CD4-positive, CD25-positive, alpha-beta regulatory T cell (primary cell): ENCODE measurements at regions not wholly inside any gene's neighbourhood (a gene's known extent, or its start where the extent isn't known, plus 50 kb on each side); places are given as distances from the start of the nearest gene placed in this dataset.

ENCODE experiments used
- ATAC-seq, 2 donors: fragments of 150-1000 bp; cut with Tn5 transposase; one replicate each; pipeline ENCODE4 v1.10.0; 2021; ENCODE audit warnings: low read depth in 2 of 2, moderate number of reproducible peaks in 2 of 2, moderate library complexity in 1 of 2
- DNase-seq, 3 donors: peaks; one replicate each; pipeline versions ENCODE4 v3.0.0 to v3.0.0-alpha.2; 2012 to 2022; ENCODE audit warnings: mixed read lengths in 1 of 3
- H3K27ac ChIP-seq: one replicate; pipeline ENCODE4 v1.7.0; 2013; ENCODE audit warnings: mild to moderate bottlenecking, low read length; ENCODE audit not compliant: insufficient read depth, poor library complexity, severe bottlenecking
- H3K27me3 ChIP-seq: one replicate; pipeline ENCODE4 v1.7.0; 2013; ENCODE audit warnings: low read length; ENCODE audit not compliant: control insufficient read depth, insufficient read depth
- H3K36me3 ChIP-seq: one replicate; pipeline ENCODE4 v1.7.0; 2013; ENCODE audit warnings: mild to moderate bottlenecking, low read length, moderate library complexity; ENCODE audit not compliant: control insufficient read depth, insufficient read depth
- H3K4me1 ChIP-seq: 2 replicates; pipeline ENCODE4 v1.7.0; 2013; ENCODE audit warnings: mild to moderate bottlenecking, low read length; ENCODE audit not compliant: insufficient read depth, control insufficient read depth, poor library complexity, severe bottlenecking
- H3K4me3 ChIP-seq: one replicate; pipeline ENCODE4 v1.7.0; 2013; ENCODE audit warnings: low read depth, mild to moderate bottlenecking, low read length, moderate library complexity
- H3K9me3 ChIP-seq, 2 experiments: 1 replicate in 1 of 2; 2 replicates in 1 of 2; pipeline ENCODE4 v1.7.0; 2013; ENCODE audit warnings: low read length in 2 of 2, mild to moderate bottlenecking in 1 of 2, moderate library complexity in 1 of 2; ENCODE audit not compliant: control insufficient read depth in 2 of 2
- H3K27ac Mint-ChIP-seq, 3 donors: one replicate each; pipeline ENCODE4 v1.8.0; 2020 to 2022; ENCODE audit warnings: mild to moderate bottlenecking in 3 of 3, mixed read lengths in 3 of 3, moderate library complexity in 2 of 3
- H3K27me3 Mint-ChIP-seq: one replicate; pipeline ENCODE4 v1.8.0; 2022; ENCODE audit warnings: mild to moderate bottlenecking, mixed read lengths
- H3K36me3 Mint-ChIP-seq: one replicate; pipeline ENCODE4 v1.8.0; 2020; ENCODE audit warnings: mixed read lengths
- H3K4me1 Mint-ChIP-seq, 4 donors: one replicate each; pipeline ENCODE4 v1.8.0; 2020 to 2022; ENCODE audit warnings: mixed read lengths in 4 of 4, mild to moderate bottlenecking in 1 of 4
- H3K4me3 Mint-ChIP-seq, 4 donors: one replicate each; pipeline ENCODE4 v1.8.0; 2020 to 2022; ENCODE audit warnings: mild to moderate bottlenecking in 4 of 4, mixed read lengths in 4 of 4, moderate library complexity in 3 of 4
- H3K9me3 Mint-ChIP-seq, 7 donors: one replicate each; pipeline ENCODE4 v1.8.0; 2020 to 2022; ENCODE audit warnings: mixed read lengths in 7 of 7, mild to moderate bottlenecking in 3 of 7, moderate library complexity in 2 of 7

GRCh38 chr3:99481561-99481960, 156.8 kb upstream of the COL8A1 start:
- H3K27ac Mint-ChIP-seq: no peak overlapping the region
- H3K4me3 Mint-ChIP-seq: no peak overlapping the region
- no peaks in the 10 kb centered on the region for H3K27me3 ChIP-seq

GRCh38 chr3:99479768-99480167, 158.6 kb upstream of the COL8A1 start:
- no peak overlapping the region for H3K27ac ChIP-seq
- H3K4me3 ChIP-seq: no peak overlapping the region
- no peaks in the 10 kb centered on the region for H3K36me3 ChIP-seq
- Mint-ChIP-seq H3K4me3 (no peak overlapping the region), H3K27ac (no peak overlapping the region), H3K36me3 (no peaks in the 10 kb centered on the region), H3K9me3 (peaks cover 0 to 8% (median 0%) of the 10 kb centered on the region in 7 donors), H3K4me1 (no peaks in the 10 kb centered on the region), H3K27me3 (no peaks in the 10 kb centered on the region)
- no peak for DNase-seq
- H3K27me3 ChIP-seq: no peaks in the 10 kb centered on the region
- no peaks in the 10 kb centered on the region for H3K9me3 ChIP-seq
- no peak for ATAC-seq
- no peaks in the 10 kb centered on the region for H3K4me1 ChIP-seq

More at GRCh38 chr3:99481561-99481960, 156.8 kb upstream of the COL8A1 start:
- H3K9me3 ChIP-seq: peaks cover 0 to 2% of the 10 kb centered on the region in 2 experiments
- DNase-seq (no peak), ATAC-seq (no peak)
- H3K4me1 ChIP-seq: no peaks in the 10 kb centered on the region
- Mint-ChIP-seq H3K4me1 (no peaks in the 10 kb centered on the region), H3K27me3 (no peaks in the 10 kb centered on the region), H3K9me3 (peaks cover 0 to 9% (median 3%) of the 10 kb centered on the region in 7 donors), H3K36me3 (no peaks in the 10 kb centered on the region)
- no peak overlapping the region for H3K27ac ChIP-seq
- no peaks in the 10 kb centered on the region for H3K36me3 ChIP-seq
- H3K4me3 ChIP-seq: no peak overlapping the region

- H3K4me1 Mint-ChIP-seq: no peaks in the 10 kb centered on the region
- no peaks in the 10 kb centered on the region for H3K27me3 ChIP-seq
- peaks cover 0 to 8% (median 0%) of the 10 kb centered on the region in 7 donors for H3K9me3 Mint-ChIP-seq
- no peaks in the 10 kb centered on the region for H3K27me3 Mint-ChIP-seq
- H3K36me3 Mint-ChIP-seq: no peaks in the 10 kb centered on the region
- no peak overlapping the region for H3K4me3 ChIP-seq
- H3K27ac Mint-ChIP-seq: no peak overlapping the region
- ATAC-seq (no peak), DNase-seq (no peak)
- no peaks in the 10 kb centered on the region for H3K36me3 ChIP-seq
- H3K4me3 Mint-ChIP-seq: no peak overlapping the region
- no peaks in the 10 kb centered on the region for H3K9me3 ChIP-seq
- no peak overlapping the region for H3K27ac ChIP-seq
- no peaks in the 10 kb centered on the region for H3K4me1 ChIP-seq
Measured at GRCh38 chr3:99477650-99478049, 160.7 kb upstream of the COL8A1 start.

- H3K4me3 Mint-ChIP-seq: no peak overlapping the region
- Histone ChIP-seq H3K9me3 (no peaks in the 10 kb centered on the region), H3K36me3 (no peaks in the 10 kb centered on the region), H3K27me3 (no peaks in the 10 kb centered on the region), H3K27ac (no peak overlapping the region), H3K4me3 (no peak overlapping the region), H3K4me1 (no peaks in the 10 kb centered on the region)
- H3K27me3 Mint-ChIP-seq: no peaks in the 10 kb centered on the region
- no peaks in the 10 kb centered on the region for H3K36me3 Mint-ChIP-seq
- peaks cover 0 to 8% (median 0%) of the 10 kb centered on the region in 7 donors for H3K9me3 Mint-ChIP-seq
- DNase-seq (no peak), ATAC-seq (no peak)
- no peak overlapping the region for H3K27ac Mint-ChIP-seq
- no peaks in the 10 kb centered on the region for H3K4me1 Mint-ChIP-seq
Measured at GRCh38 chr3:99475229-99475628, 163.2 kb upstream of the COL8A1 start.

DNA sequence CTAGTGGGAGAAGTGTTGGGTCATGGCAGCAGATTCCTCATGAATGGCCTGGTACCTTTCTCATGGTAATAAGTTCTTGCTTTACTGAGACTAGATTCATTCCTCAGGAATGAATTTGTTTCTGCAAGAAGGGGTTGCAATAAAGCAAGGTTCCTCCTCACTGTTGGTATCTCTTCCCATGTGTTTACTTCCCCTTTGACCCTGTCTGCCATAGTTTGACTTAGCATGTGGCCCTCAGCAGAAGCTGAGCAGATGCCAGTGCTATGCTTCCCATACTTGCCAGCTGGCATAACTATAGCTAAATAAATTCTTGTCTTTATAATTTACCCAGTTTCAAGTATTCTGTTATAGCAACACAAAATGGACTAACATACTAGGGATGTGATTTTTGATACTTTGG, 163.6 kb upstream of the COL8A1 start:
- Histone ChIP-seq H3K27me3 (no peaks in the 10 kb centered on the region), H3K27ac (no peak overlapping the region), H3K9me3 (no peaks in the 10 kb centered on the region), H3K36me3 (no peaks in the 10 kb centered on the region), H3K4me3 (no peak overlapping the region), H3K4me1 (no peaks in the 10 kb centered on the region)
- Mint-ChIP-seq H3K9me3 (peaks cover 0 to 8% (median 0%) of the 10 kb centered on the region in 7 donors), H3K27me3 (no peaks in the 10 kb centered on the region), H3K4me3 (no peak overlapping the region), H3K4me1 (no peaks in the 10 kb centered on the region), H3K36me3 (no peaks in the 10 kb centered on the region), H3K27ac (no peak overlapping the region)
- no peak for ATAC-seq
- no peak for DNase-seq

DNA sequence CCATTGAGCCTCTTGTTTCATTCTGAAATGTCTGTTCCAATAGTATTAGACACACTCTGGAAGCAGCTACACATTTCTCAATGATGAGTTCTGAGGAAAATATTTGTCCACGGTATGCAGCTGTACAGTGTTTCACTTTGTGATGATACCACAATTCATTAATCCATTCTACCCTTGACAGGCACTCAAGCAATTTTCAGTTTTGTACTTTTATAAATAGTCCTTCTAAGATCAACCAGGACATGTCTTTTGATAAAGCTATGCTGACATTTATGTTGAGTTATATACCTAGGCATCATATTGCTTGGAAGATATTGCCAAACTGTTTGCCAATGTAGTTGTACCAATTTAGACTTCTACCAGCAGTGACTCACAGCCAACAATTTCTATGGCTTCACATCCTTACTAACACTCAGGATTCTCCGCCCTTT, 165.1 kb upstream of the COL8A1 start:
- Mint-ChIP-seq H3K27ac (no peak overlapping the region), H3K4me1 (no peaks in the 10 kb centered on the region), H3K4me3 (no peak overlapping the region), H3K9me3 (peaks cover 0 to 8% (median under 1%) of the 10 kb centered on the region in 7 donors), H3K36me3 (no peaks in the 10 kb centered on the region), H3K27me3 (no peaks in the 10 kb centered on the region)
- Histone ChIP-seq H3K36me3 (no peaks in the 10 kb centered on the region), H3K4me3 (no peak overlapping the region), H3K27ac (no peak overlapping the region), H3K9me3 (no peaks in the 10 kb centered on the region), H3K4me1 (no peaks in the 10 kb centered on the region), H3K27me3 (no peaks in the 10 kb centered on the region)
- ATAC-seq: no peak
- no peak for DNase-seq

DNA sequence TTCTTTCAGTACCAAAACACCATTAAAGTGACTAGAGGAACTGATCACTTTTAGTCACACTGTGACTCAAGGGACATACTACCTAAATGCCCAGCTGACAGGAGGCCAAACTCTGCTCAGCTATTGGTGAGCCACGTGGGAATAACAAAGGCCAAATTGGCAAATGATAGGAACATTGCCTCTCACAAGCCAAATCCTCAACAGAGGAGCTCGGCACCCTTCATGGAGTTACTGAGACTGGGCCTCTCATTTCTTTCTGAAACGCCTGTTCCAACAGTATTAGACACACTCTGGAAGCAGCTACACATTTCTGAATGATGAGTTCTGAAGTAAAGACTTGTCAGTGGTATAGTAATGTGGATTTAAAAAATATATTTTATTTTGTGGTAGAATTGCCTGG, 166.0 kb upstream of the COL8A1 start:
- Histone ChIP-seq H3K36me3 (no peaks in the 10 kb centered on the region), H3K27ac (no peak overlapping the region), H3K27me3 (no peaks in the 10 kb centered on the region), H3K4me3 (no peak overlapping the region), H3K9me3 (no peaks in the 10 kb centered on the region), H3K4me1 (no peaks in the 10 kb centered on the region)
- Mint-ChIP-seq H3K4me3 (no peak overlapping the region), H3K36me3 (no peaks in the 10 kb centered on the region), H3K27me3 (no peaks in the 10 kb centered on the region), H3K4me1 (no peaks in the 10 kb centered on the region), H3K27ac (no peak overlapping the region), H3K9me3 (peaks cover 0 to 4% (median 0%) of the 10 kb centered on the region in 7 donors)
- DNase-seq (no peak), ATAC-seq (no peak)

- Mint-ChIP-seq H3K27ac (no peak overlapping the region), H3K9me3 (peaks cover 0 to 2% (median 0%) of the 10 kb centered on the region in 7 donors), H3K27me3 (no peaks in the 10 kb centered on the region), H3K4me3 (no peak overlapping the region), H3K36me3 (no peaks in the 10 kb centered on the region), H3K4me1 (no peaks in the 10 kb centered on the region)
- Histone ChIP-seq H3K9me3 (no peaks in the 10 kb centered on the region), H3K27me3 (no peaks in the 10 kb centered on the region), H3K4me3 (no peak overlapping the region), H3K4me1 (no peaks in the 10 kb centered on the region), H3K36me3 (no peaks in the 10 kb centered on the region), H3K27ac (no peak overlapping the region)
- DNase-seq (no peak), ATAC-seq (no peak)
Measured at GRCh38 chr3:99471353-99472323, 166.8 kb upstream of the COL8A1 start.
